ENCODE measurements at regions not wholly inside any gene's neighbourhood (a gene's known extent, or its start where the extent isn't known, plus 50 kb on each side); places are given as distances from the start of the nearest gene placed in this dataset.

GRCh38 chr2:241986836-241987641 lies 117.5 kb downstream of the RTP5 start:
- TF ChIP-seq CTCF (IDR thresholded peaks at IDR 0.05): no peak
- no peak for TF ChIP-seq POLR2A (IDR thresholded peaks at IDR 0.05)

All from lower leg skin (tissue), 3 donors.